Transverse colon (tissue), 4 donors: ENCODE measurements at regions not wholly inside any gene's neighbourhood (a gene's known extent, or its start where the extent isn't known, plus 50 kb on each side); places are given as distances from the start of the nearest gene placed in this dataset.

Experiments used
- DNase-seq: peaks from one replicate; pipeline ENCODE4 v3.0.0-alpha.2; 2019
- H3K27ac ChIP-seq, 4 donors: fragments of 200-600 bp; sonication (generic); 2 replicates each; pipeline ENCODE4 v1.5.1; 2016 to 2018; ENCODE audit warnings: inconsistent platforms in 4 of 4
- H3K27me3 ChIP-seq: fragments of 200-600 bp; sonication (generic); 2 replicates; pipeline ENCODE4 v1.5.1; 2017; ENCODE audit warnings: inconsistent platforms
- H3K36me3 ChIP-seq, 4 donors: fragments of 200-600 bp; sonication (generic); 2 replicates each; pipeline ENCODE4 v1.5.1; 2017 to 2019; ENCODE audit warnings: inconsistent platforms in 4 of 4
- H3K4me1 ChIP-seq, 4 donors: fragments of 200-600 bp; sonication (generic); 2 replicates each; pipeline ENCODE4 v1.5.1; 2017 to 2020; ENCODE audit warnings: inconsistent platforms in 4 of 4
- H3K4me3 ChIP-seq, 4 donors: fragments of 200-600 bp; sonication (generic); 1 replicate in 1 of 4; 2 replicates in 3 of 4; pipeline versions ENCODE4 v1.5.1 to v1.6.1; 2017 to 2019; ENCODE audit warnings: inconsistent platforms in 4 of 4
- H3K9me3 ChIP-seq, 2 donors: fragments of 200-600 bp; sonication (generic); 2 replicates each; pipeline ENCODE4 v1.5.1; 2017 to 2019; ENCODE audit warnings: inconsistent platforms in 2 of 2
- EP300 ChIP-seq: sonication (generic); formaldehyde crosslinking; IDR thresholded peaks from one replicate; pipeline ENCODE4 v1.6.1; 2017; ENCODE audit warnings: antibody characterized with exemption, low read depth
- POLR2A ChIP-seq: fragments of 450-650 bp; IDR thresholded peaks from one replicate; pipeline ENCODE4 v1.6.1; 2016; ENCODE audit warnings: antibody characterized with exemption, mild to moderate bottlenecking, moderate library complexity
- POLR2AphosphoS5 ChIP-seq, 3 donors: sonication (generic); formaldehyde crosslinking; IDR thresholded peaks; one replicate each; pipeline ENCODE4 v1.6.1; 2016; ENCODE audit warnings: antibody characterized with exemption in 3 of 3
- WGBS, 2 donors: methylation state at CpG; one replicate each; pipeline ENCODE4 v1.1.5; 2018; ENCODE audit warnings: low coverage in 1 of 2; 5-methylcytosine and 5-hydroxymethylcytosine counted together
- in situ Hi-C, 4 donors: fragments of 200-750 bp; cut with MboI; loops; one replicate each; pipeline versions ENCODE4 v1.15.0 to v1.15.1; 2017; ENCODE audit warnings: low sequenced_read_pairs in 3 of 4, low pct_ligation_motif_present in 1 of 4, low pct_unique_long_range_greater_than_20kb in 1 of 4
- intact Hi-C: fragments of 100-400 bp; cut with DNase I; formaldehyde crosslinking; loops from one replicate; pipeline ENCODE4 v1.15.1; 2023; ENCODE audit warnings: low total_unique reads
- TF ChIP-seq, protein P1 (sequence below), 5 experiments: fragments of 200-600 bp in 3 of 5; fragments of 450-650 bp in 2 of 5; sonication (generic) in 3 of 5; IDR thresholded peaks; 1 replicate in 2 of 5; 2 replicates in 3 of 5; pipeline ENCODE4 v1.5.1; 2016 to 2017; ENCODE audit warnings: antibody characterized with exemption in 5 of 5, inconsistent platforms in 3 of 5, mild to moderate bottlenecking in 2 of 5, moderate library complexity in 1 of 5

DNA sequence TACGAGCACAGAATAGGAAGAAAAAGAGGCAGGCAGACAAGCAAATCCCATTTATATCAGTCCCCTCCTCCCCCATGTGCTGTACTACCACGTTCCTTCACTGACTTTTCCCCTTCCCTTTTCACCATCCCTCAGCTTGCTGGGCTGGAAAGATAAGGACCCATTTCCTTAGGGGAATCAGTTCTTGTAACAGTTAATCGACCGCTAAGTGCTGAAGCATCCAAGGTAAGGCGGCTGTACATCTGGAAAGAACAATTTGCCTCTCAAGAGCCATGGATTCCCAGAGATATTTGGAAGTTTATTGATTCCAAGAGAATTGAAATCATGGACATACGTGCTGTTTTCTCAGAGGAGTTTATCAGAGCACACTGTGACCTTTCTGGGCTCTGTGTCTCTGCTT lies 1688.0 kb downstream of the STIM2 start:
- 63 to 69% methylated on average over 5 to 6 of the region's 6 CpGs for WGBS, 2 donors
- Histone ChIP-seq H3K4me1 (no peaks in the 10 kb centered on the region), H3K9me3 (no peaks in the 10 kb centered on the region), H3K27ac (no peak overlapping the region), H3K27me3 (no peaks in the 10 kb centered on the region), H3K4me3 (no peak overlapping the region), H3K36me3 (no peaks in the 10 kb centered on the region)
- DNase-seq, result no peak
- in situ Hi-C loops, result no loop called here
- intact Hi-C loops, result no loop called here
- TF ChIP-seq POLR2AphosphoS5 (IDR thresholded peaks at IDR 0.05) (no peak), POLR2A (no peak), EP300 (no peak)
- TF ChIP-seq, protein P1, sequence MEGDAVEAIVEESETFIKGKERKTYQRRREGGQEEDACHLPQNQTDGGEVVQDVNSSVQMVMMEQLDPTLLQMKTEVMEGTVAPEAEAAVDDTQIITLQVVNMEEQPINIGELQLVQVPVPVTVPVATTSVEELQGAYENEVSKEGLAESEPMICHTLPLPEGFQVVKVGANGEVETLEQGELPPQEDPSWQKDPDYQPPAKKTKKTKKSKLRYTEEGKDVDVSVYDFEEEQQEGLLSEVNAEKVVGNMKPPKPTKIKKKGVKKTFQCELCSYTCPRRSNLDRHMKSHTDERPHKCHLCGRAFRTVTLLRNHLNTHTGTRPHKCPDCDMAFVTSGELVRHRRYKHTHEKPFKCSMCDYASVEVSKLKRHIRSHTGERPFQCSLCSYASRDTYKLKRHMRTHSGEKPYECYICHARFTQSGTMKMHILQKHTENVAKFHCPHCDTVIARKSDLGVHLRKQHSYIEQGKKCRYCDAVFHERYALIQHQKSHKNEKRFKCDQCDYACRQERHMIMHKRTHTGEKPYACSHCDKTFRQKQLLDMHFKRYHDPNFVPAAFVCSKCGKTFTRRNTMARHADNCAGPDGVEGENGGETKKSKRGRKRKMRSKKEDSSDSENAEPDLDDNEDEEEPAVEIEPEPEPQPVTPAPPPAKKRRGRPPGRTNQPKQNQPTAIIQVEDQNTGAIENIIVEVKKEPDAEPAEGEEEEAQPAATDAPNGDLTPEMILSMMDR (IDR thresholded peaks at IDR 0.05), result no peak

DNA sequence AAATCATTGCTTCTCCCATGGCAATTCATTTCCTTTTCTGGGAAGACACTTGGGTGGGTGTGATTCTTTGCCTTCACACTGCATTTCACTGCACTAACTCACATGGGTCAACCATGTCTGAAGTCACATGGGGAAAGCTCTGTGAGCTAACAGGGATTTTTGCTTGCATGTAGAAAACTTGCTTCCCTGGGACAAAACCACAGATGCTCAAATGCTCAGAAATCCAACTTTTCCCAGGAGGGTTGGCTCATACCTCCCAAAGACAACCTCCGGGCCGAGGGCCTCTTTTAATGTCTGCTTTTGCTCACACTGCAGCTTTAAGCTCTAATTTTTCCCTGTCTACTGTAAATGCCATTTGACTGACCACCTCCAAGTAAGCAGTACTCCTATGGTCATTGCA lies 1695.2 kb downstream of the STIM2 start:
- in situ Hi-C loops (no loop called here), intact Hi-C loops (loop anchor here (5.0 kb wide), 1 partner anchor 1596 kb away; no protein-coding TSS in a partner anchor)
- Histone ChIP-seq H3K9me3 (no peaks in the 10 kb centered on the region), H3K4me1 (no peaks in the 10 kb centered on the region), H3K27me3 (no peaks in the 10 kb centered on the region), H3K36me3 (no peaks in the 10 kb centered on the region), H3K4me3 (no peak overlapping the region), H3K27ac (no peak overlapping the region)
- TF ChIP-seq POLR2AphosphoS5 (IDR thresholded peaks at IDR 0.05) (no peak), EP300 (no peak), POLR2A (no peak)
- TF ChIP-seq, protein P1 (IDR thresholded peaks at IDR 0.05), result no peak
- no peak for DNase-seq
- WGBS, 2 donors, result 76 to 82% methylated on average over 2 of the region's 2 CpGs

DNA sequence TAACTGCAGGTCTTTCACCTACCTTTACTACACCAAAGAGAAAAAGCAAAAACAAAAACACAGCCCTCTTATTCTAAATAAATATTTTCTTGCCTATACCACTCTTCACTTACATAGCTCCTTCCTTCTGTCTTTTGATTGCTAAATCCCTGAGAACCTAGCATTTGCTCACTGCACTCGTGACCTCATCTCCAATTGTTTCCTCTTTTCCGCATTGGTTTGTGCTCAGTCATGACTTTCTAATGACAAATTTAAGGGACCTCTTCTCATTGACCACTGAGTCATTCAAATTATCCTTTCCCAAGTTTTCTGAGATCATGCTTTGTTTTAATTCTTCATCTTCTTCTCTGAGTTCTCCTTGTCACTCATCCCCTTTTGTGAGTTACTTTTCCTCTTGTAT lies 1697.1 kb downstream of the STIM2 start:
- Histone ChIP-seq H3K9me3 (no peaks in the 10 kb centered on the region), H3K4me3 (no peak overlapping the region), H3K27me3 (no peaks in the 10 kb centered on the region), H3K36me3 (no peaks in the 10 kb centered on the region), H3K4me1 (no peaks in the 10 kb centered on the region), H3K27ac (no peak overlapping the region)
- WGBS, 2 donors, result 59 to 68% methylated on average over 2 of the region's 2 CpGs
- no peak for TF ChIP-seq POLR2AphosphoS5 (IDR thresholded peaks at IDR 0.05)
- TF ChIP-seq, protein P1 (IDR thresholded peaks at IDR 0.05), result no peak
- no peak for TF ChIP-seq EP300
- TF ChIP-seq POLR2A, result no peak
- no peak for DNase-seq
- intact Hi-C loops (loop anchor here (5.0 kb wide), 1 partner anchor 1595 kb away; no protein-coding TSS in a partner anchor), in situ Hi-C loops (no loop called here)

DNA sequence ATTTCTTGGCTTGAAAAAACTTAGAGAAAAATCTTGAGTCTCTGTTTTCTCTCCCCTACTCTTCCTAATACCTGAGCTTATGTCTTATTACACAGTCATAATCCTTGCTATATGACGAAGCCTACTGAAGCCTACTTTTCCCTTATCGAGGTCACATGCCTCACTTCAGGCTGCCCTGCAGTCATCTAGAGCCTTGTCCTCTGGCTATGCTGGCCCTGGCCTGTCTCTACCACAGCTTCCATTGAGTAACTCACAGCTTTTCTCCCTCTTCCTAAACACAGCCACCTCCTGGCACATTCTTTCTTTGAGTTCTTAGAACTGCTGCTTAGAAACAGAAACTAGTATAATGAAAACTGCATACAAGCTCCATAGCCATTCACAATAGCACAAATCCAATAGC lies 1698.3 kb downstream of the STIM2 start:
- DNase-seq, result no peak
- no peaks in the 10 kb centered on the region for H3K36me3 ChIP-seq
- H3K4me3 ChIP-seq, result no peak overlapping the region
- no peaks in the 10 kb centered on the region for H3K4me1 ChIP-seq
- in situ Hi-C loops, result no loop called here
- no peaks in the 10 kb centered on the region for H3K9me3 ChIP-seq
- H3K27me3 ChIP-seq, result no peaks in the 10 kb centered on the region
- 66 to 72% methylated on average over 2 of the region's 2 CpGs for WGBS, 2 donors
- intact Hi-C loops, result loop anchor here (5.0 kb wide), 1 partner anchor 1593 kb away; no protein-coding TSS in a partner anchor
- H3K27ac ChIP-seq, result no peak overlapping the region
- TF ChIP-seq, protein P1 (IDR thresholded peaks at IDR 0.05), result no peak
- TF ChIP-seq EP300 (no peak), POLR2AphosphoS5 (IDR thresholded peaks at IDR 0.05) (no peak), POLR2A (no peak)
